ENCODE measurements at regions not wholly inside any gene's neighbourhood (a gene's known extent, or its start where the extent isn't known, plus 50 kb on each side); places are given as distances from the start of the nearest gene placed in this dataset.

GRCh38 chr5:136699651-136700050, 334.3 kb upstream of the TRPC7 start:
- TF ChIP-seq, protein P1, sequence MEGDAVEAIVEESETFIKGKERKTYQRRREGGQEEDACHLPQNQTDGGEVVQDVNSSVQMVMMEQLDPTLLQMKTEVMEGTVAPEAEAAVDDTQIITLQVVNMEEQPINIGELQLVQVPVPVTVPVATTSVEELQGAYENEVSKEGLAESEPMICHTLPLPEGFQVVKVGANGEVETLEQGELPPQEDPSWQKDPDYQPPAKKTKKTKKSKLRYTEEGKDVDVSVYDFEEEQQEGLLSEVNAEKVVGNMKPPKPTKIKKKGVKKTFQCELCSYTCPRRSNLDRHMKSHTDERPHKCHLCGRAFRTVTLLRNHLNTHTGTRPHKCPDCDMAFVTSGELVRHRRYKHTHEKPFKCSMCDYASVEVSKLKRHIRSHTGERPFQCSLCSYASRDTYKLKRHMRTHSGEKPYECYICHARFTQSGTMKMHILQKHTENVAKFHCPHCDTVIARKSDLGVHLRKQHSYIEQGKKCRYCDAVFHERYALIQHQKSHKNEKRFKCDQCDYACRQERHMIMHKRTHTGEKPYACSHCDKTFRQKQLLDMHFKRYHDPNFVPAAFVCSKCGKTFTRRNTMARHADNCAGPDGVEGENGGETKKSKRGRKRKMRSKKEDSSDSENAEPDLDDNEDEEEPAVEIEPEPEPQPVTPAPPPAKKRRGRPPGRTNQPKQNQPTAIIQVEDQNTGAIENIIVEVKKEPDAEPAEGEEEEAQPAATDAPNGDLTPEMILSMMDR (IDR thresholded peaks at IDR 0.05) = no peak
- Histone ChIP-seq H3K4me1 (no peaks in the 10 kb centered on the region), H3K4me3 (no peak overlapping the region), H3K27ac (no peak overlapping the region), H3K9me3 (no peaks in the 10 kb centered on the region), H3K27me3 (ENCODE audit: low read depth) (no peaks in the 10 kb centered on the region), H3K36me3 (no peaks in the 10 kb centered on the region)
- DNase-seq (no peak), ATAC-seq (no peak)
- intact Hi-C loops (cut with DNase I) = no loop called here

GRCh38 chr5:136698970-136699369, 333.6 kb upstream of the TRPC7 start:
- intact Hi-C loops (cut with DNase I) = no loop called here
- TF ChIP-seq, protein P1 (IDR thresholded peaks at IDR 0.05) = no peak
- DNase-seq = no peak

GRCh38 chr5:136694258-136694657, 328.9 kb upstream of the TRPC7 start:
- Histone ChIP-seq H3K4me3 (no peak overlapping the region), H3K27ac (no peak overlapping the region), H3K27me3 (ENCODE audit: low read depth) (no peaks in the 10 kb centered on the region), H3K4me1 (no peaks in the 10 kb centered on the region), H3K9me3 (peaks cover 2% of the 10 kb centered on the region), H3K36me3 (no peaks in the 10 kb centered on the region)
- DNase-seq (no peak), ATAC-seq (no peak)
- TF ChIP-seq, protein P1 (IDR thresholded peaks at IDR 0.05) = no peak
- intact Hi-C loops (cut with DNase I) = no loop called here

More at GRCh38 chr5:136698970-136699369, 333.6 kb upstream of the TRPC7 start:
- Histone ChIP-seq H3K36me3 (no peaks in the 10 kb centered on the region), H3K4me1 (no peaks in the 10 kb centered on the region), H3K27ac (no peak overlapping the region), H3K27me3 (ENCODE audit: low read depth) (no peaks in the 10 kb centered on the region), H3K4me3 (no peak overlapping the region), H3K9me3 (no peaks in the 10 kb centered on the region)
- no peak for ATAC-seq

- Histone ChIP-seq H3K9me3 (peaks cover 12% of the 10 kb centered on the region), H3K27me3 (ENCODE audit: low read depth) (no peaks in the 10 kb centered on the region), H3K4me1 (no peaks in the 10 kb centered on the region), H3K36me3 (no peaks in the 10 kb centered on the region), H3K4me3 (no peak overlapping the region), H3K27ac (no peak overlapping the region)
- DNase-seq = no peak
- intact Hi-C loops (cut with DNase I) = no loop called here
- TF ChIP-seq, protein P1 (IDR thresholded peaks at IDR 0.05) = no peak
- ATAC-seq = no peak
Measured at GRCh38 chr5:136689552-136689951, 324.2 kb upstream of the TRPC7 start.

- Histone ChIP-seq H3K4me1 (no peaks in the 10 kb centered on the region), H3K27ac (no peak overlapping the region), H3K4me3 (no peak overlapping the region), H3K36me3 (no peaks in the 10 kb centered on the region), H3K9me3 (peaks cover 12% of the 10 kb centered on the region), H3K27me3 (ENCODE audit: low read depth) (no peaks in the 10 kb centered on the region)
- intact Hi-C loops (cut with DNase I) = no loop called here
- TF ChIP-seq, protein P1 (IDR thresholded peaks at IDR 0.05) = no peak
- DNase-seq (no peak), ATAC-seq (peak in 1 of 2 donors; percentile 54)
Measured at GRCh38 chr5:136686192-136686872, 321.0 kb upstream of the TRPC7 start.
